Osteoblast (primary cell): ENCODE measurements at regions not wholly inside any gene's neighbourhood (a gene's known extent, or its start where the extent isn't known, plus 50 kb on each side); places are given as distances from the start of the nearest gene placed in this dataset.
A peak's percentile ranks its signal among the peaks of the same experiment; 100 is the strongest.

Source experiments
- DNase-seq: peaks from one replicate; pipeline ENCODE4 v3.0.0; 2011; ENCODE audit warnings: low spot score, mixed read lengths; ENCODE audit not compliant: insufficient read length; ENCODE audit errors: missing footprints
- H2AFZ ChIP-seq: 2 replicates; pipeline ENCODE4 v1.6.0; 2011; ENCODE audit warnings: mild to moderate bottlenecking, low read length
- H3K27ac ChIP-seq: 2 replicates; pipeline ENCODE4 v1.5.1; 2011; ENCODE audit warnings: mild to moderate bottlenecking, low read depth, low read length, moderate library complexity
- H3K27me3 ChIP-seq: 2 replicates; pipeline ENCODE4 v1.6.0; 2012; ENCODE audit warnings: mild to moderate bottlenecking, control low read depth, inconsistent platforms, low read length, moderate library complexity; ENCODE audit not compliant: insufficient read depth
- H3K36me3 ChIP-seq: 2 replicates; pipeline ENCODE4 v1.5.1; 2011; ENCODE audit warnings: mild to moderate bottlenecking, low read length, control low read depth, moderate library complexity; ENCODE audit not compliant: insufficient read depth
- H3K4me1 ChIP-seq: 2 replicates; pipeline ENCODE4 v1.5.1; 2011; ENCODE audit warnings: mild to moderate bottlenecking, low read length, control low read depth, moderate library complexity; ENCODE audit not compliant: insufficient read depth
- H3K4me2 ChIP-seq: 2 replicates; pipeline ENCODE4 v1.6.0; 2011; ENCODE audit warnings: mild to moderate bottlenecking, low read length; ENCODE audit not compliant: insufficient read depth
- H3K4me3 ChIP-seq: fragments of 200-600 bp; sonication (generic); 3 replicates; pipeline ENCODE4 v1.5.1; 2012; ENCODE audit warnings: mild to moderate bottlenecking, low read length, inconsistent platforms; ENCODE audit not compliant: insufficient read depth
- H3K79me2 ChIP-seq: 2 replicates; pipeline ENCODE4 v1.6.0; 2012; ENCODE audit warnings: mild to moderate bottlenecking, low read length, control low read depth, inconsistent platforms; ENCODE audit not compliant: insufficient read depth
- H3K9me3 ChIP-seq: 2 replicates; pipeline ENCODE4 v1.5.1; 2011; ENCODE audit warnings: low read depth, low read length, control low read depth
- H4K20me1 ChIP-seq: 2 replicates; pipeline ENCODE4 v1.6.0; 2012; ENCODE audit warnings: mild to moderate bottlenecking, low read length, control low read depth; ENCODE audit not compliant: insufficient read depth
- CTCF ChIP-seq: IDR thresholded peaks from 2 replicates; pipeline ENCODE4 v1.5.1; 2011; ENCODE audit warnings: mild to moderate bottlenecking, low read depth, low read length, moderate library complexity; ENCODE audit errors: extremely low read depth

GRCh38 chr9:117490199-117490598 is 75.3 kb upstream of the ASTN2 start:
- TF ChIP-seq CTCF = no peak
- Histone ChIP-seq H3K4me2 (no peak overlapping the region), H3K27ac (no peak overlapping the region), H3K79me2 (no peaks in the 10 kb centered on the region), H4K20me1 (no peaks in the 10 kb centered on the region), H3K36me3 (no peaks in the 10 kb centered on the region), H2AFZ (no peak overlapping the region), H3K4me3 (no peak overlapping the region), H3K27me3 (no peaks in the 10 kb centered on the region), H3K4me1 (no peaks in the 10 kb centered on the region), H3K9me3 (no peaks in the 10 kb centered on the region)
- DNase-seq = no peak

DNA sequence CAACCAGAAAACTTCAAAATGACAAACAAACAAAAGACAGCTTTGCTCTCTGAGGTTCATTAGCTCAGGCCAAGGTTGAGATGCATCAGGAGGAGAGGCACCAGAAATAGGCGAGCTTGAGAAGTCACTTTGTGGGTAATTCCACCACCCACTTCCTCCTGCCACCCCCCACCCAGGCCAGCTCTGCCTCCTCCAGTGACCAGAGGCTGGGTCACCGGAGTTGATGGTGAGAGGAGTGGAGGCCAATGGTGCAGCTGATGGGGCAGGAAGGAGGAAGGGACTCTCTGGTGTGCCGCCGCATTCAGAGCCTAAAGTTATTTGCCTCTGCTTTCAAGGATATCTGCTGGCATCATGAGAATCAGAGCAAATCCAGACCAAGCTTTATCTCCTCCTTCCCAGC is 73.8 kb upstream of the ASTN2 start:
- TF ChIP-seq CTCF = no peak
- no peak for DNase-seq
- Histone ChIP-seq H3K36me3 (no peaks in the 10 kb centered on the region), H2AFZ (no peak overlapping the region), H3K4me3 (no peak overlapping the region), H3K4me1 (no peaks in the 10 kb centered on the region), H3K9me3 (no peaks in the 10 kb centered on the region), H4K20me1 (no peaks in the 10 kb centered on the region), H3K79me2 (no peaks in the 10 kb centered on the region), H3K4me2 (no peak overlapping the region), H3K27me3 (no peaks in the 10 kb centered on the region), H3K27ac (no peak overlapping the region)

DNA sequence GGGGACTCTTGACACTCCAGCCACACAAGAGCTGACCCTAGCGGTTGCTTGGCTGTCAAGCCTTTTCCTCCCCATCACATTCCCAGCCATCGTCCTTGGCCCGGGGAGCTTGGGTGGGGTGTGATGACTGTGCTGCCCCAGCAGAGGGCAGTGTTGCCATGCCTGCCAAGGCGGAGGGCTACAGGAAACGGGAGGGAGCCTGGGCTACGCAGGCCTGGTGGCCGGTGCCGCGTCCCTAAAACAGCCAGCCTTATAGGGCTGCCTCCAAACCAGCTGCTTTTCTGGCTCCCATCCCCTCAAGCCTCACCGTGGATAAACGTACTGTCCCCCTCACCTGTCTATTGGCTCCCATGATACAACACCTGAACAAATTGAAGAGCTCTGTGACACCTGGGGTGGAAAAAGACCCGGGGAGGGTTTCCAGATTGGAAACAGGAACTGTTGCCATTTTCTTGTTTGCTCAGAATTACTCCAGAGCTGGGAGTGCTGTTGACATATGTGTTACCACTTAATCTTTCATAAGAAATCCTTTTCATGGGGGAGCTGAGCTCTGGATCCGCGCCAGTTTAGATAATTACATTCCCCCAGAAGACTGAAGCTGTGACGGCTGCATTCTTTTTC is 72.8 kb upstream of the ASTN2 start:
- Histone ChIP-seq H3K27ac (no peak overlapping the region), H3K4me1 (no peaks in the 10 kb centered on the region), H3K4me3 (no peak overlapping the region), H3K27me3 (no peaks in the 10 kb centered on the region), H3K36me3 (no peaks in the 10 kb centered on the region), H4K20me1 (no peaks in the 10 kb centered on the region), H3K9me3 (no peaks in the 10 kb centered on the region), H2AFZ (no peak overlapping the region), H3K79me2 (no peaks in the 10 kb centered on the region), H3K4me2 (peak overlapping the region; percentile 57)
- DNase-seq = peak; percentile 83
- TF ChIP-seq CTCF = peak; percentile 84

GRCh38 chr9:117486426-117486825 is 71.6 kb upstream of the ASTN2 start:
- no peaks in the 10 kb centered on the region for H3K4me1 ChIP-seq
- no peak overlapping the region for H2AFZ ChIP-seq
- no peak overlapping the region for H3K27ac ChIP-seq
- no peaks in the 10 kb centered on the region for H3K36me3 ChIP-seq
- H3K9me3 ChIP-seq = no peaks in the 10 kb centered on the region
- no peak for TF ChIP-seq CTCF
- H4K20me1 ChIP-seq = no peaks in the 10 kb centered on the region
- no peak for DNase-seq
- H3K4me2 ChIP-seq = no peak overlapping the region
- no peaks in the 10 kb centered on the region for H3K27me3 ChIP-seq
- H3K79me2 ChIP-seq = no peaks in the 10 kb centered on the region
- no peak overlapping the region for H3K4me3 ChIP-seq
